ENCODE measurements at regions not wholly inside any gene's neighbourhood (a gene's known extent, or its start where the extent isn't known, plus 50 kb on each side); places are given as distances from the start of the nearest gene placed in this dataset.

DNA sequence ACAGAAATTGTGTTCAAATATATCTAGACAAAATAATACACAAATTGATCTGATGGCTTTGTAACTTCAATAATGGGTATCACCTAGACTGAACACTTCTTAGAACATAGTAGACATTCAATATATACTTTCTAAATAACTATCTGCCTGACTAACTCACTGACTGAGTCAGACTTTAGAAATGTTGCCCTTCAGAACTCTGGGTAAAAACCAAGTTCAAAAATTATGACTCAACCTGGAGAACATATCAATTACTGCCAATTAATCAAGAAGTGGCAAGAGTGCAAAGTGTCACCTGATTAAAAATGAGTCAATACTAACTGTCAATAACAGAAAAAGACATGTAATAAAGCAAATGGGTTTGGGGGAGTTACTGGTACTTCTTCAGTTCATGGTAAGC lies 144.6 kb upstream of the TMCO5A start:
- DNase-seq, result no peak
- Mint-ChIP-seq H3K4me3 (no peak overlapping the region), H3K4me1 (no peaks in the 10 kb centered on the region), H3K27me3 (no peaks in the 10 kb centered on the region), H3K9me3 (no peaks in the 10 kb centered on the region), H3K36me3 (ENCODE audit: low read depth) (no peaks in the 10 kb centered on the region), H3K27ac (no peak overlapping the region)
- intact Hi-C loops (cut with micrococcal nuclease), result no loop called here

DNA sequence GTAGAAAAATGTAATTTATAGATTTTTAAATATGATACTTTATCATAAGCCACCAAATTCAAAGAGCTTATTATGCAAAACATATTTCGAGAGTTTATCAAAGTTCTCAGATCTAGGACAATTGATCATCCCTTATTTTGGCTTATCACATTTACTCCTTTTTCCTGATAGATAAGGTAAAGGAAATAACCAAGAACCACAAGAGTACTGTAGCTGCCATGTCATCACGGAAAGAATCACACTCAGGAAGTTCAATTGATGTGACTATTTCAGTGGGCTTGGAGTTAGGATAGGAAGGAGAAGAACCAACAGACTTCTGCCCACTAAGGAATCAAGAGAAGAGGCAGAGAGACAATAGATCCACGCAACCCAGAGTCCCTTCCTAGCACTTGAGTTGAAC lies 142.7 kb upstream of the TMCO5A start:
- Mint-ChIP-seq H3K27me3 (no peaks in the 10 kb centered on the region), H3K27ac (no peak overlapping the region), H3K4me3 (no peak overlapping the region), H3K9me3 (no peaks in the 10 kb centered on the region), H3K4me1 (no peaks in the 10 kb centered on the region), H3K36me3 (ENCODE audit: low read depth) (no peaks in the 10 kb centered on the region)
- DNase-seq, result no peak
- intact Hi-C loops (cut with micrococcal nuclease), result no loop called here

DNA sequence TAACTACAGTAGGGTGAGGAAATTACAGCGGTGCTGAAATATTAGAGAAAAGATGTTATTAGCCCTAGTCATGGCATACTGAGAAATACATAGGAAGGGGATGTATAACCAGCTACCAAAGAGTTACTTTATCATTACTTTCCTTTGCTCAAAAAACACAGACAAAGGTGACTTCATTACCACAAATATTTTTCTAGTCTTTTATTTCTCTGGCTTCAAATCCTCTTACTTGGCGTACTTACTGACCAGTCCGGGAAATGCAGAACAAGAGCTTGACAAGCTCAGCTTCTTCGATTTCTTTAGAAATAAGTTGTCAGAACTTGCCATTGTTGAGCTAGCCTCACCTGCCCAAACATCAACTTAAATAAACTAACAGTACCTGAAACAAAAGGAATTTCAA lies 142.1 kb upstream of the TMCO5A start:
- no peak for DNase-seq
- Mint-ChIP-seq H3K36me3 (ENCODE audit: low read depth) (no peaks in the 10 kb centered on the region), H3K9me3 (no peaks in the 10 kb centered on the region), H3K27ac (no peak overlapping the region), H3K4me1 (no peaks in the 10 kb centered on the region), H3K27me3 (no peaks in the 10 kb centered on the region), H3K4me3 (no peak overlapping the region)
- intact Hi-C loops (cut with micrococcal nuclease), result no loop called here

DNA sequence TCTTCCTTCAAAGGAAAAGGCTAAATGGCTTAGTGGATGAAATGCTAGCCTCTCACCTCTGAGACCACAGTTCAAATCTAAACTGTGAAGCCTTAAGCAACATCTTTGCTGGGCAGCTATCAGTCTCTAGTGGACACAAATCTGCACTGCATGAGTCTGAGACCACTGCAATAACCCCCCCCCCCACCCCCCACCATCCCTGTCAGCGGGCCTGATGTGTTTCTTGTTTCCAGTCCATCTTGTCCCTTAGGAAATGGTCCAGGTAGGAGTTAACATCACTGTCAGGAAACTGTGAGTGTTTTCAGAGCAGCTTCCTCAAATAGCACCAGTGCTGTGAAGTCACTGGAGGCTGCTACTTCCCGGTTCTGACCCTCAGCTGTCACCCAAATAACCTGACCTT lies 140.6 kb upstream of the TMCO5A start:
- H3K9me3 Mint-ChIP-seq, result no peaks in the 10 kb centered on the region
- H3K4me3 Mint-ChIP-seq, result no peak overlapping the region
- no peak overlapping the region for H3K27ac Mint-ChIP-seq
- no peaks in the 10 kb centered on the region for H3K4me1 Mint-ChIP-seq
- no peaks in the 10 kb centered on the region for H3K27me3 Mint-ChIP-seq
- no peak for DNase-seq
- intact Hi-C loops (cut with micrococcal nuclease), result no loop called here
- no peaks in the 10 kb centered on the region for H3K36me3 Mint-ChIP-seq (ENCODE audit: low read depth)

DNA sequence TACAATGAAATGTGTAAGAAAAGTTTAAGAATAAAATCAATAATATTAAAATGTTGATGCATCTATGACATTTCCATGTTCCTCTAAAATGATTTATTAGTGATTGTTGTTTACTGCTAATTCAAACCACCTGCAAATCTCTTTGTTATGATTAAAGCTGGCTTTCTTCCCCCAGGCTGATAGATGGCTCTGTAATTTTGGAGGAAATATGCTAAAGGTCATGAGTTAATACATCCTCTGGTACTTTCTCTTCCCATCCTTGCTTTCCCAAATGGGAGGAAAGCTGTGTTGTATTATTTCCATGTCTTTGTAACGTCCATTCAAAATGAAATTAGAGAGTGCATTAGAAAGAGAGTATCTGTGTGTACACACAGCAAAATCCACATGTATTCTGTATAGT lies 139.5 kb upstream of the TMCO5A start:
- no peaks in the 10 kb centered on the region for H3K36me3 Mint-ChIP-seq (ENCODE audit: low read depth)
- no peaks in the 10 kb centered on the region for H3K27me3 Mint-ChIP-seq
- intact Hi-C loops (cut with micrococcal nuclease), result no loop called here
- no peak overlapping the region for H3K27ac Mint-ChIP-seq
- H3K9me3 Mint-ChIP-seq, result no peaks in the 10 kb centered on the region
- DNase-seq, result no peak
- no peaks in the 10 kb centered on the region for H3K4me1 Mint-ChIP-seq
- no peak overlapping the region for H3K4me3 Mint-ChIP-seq

DNA sequence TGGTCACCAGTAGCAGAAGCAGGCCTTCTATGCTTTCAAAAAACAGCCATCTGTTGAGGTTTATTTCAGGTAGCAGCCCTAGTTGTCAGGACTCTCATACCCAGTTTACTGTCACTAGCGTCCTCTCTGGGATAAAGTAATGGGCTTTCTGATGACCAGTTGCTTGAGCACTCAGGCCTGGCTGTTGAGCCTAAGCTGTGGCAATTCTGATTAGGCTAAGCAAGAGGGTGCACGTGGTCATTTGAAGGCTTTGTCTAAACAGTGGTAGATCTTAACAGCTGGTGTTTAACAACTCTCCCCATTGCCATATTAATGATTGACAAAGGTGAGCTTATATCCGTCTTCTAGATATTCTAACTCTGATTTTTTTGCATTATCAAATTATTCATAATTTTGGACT lies 132.9 kb upstream of the TMCO5A start:
- Mint-ChIP-seq H3K4me1 (no peaks in the 10 kb centered on the region), H3K27ac (no peak overlapping the region), H3K4me3 (no peak overlapping the region), H3K9me3 (no peaks in the 10 kb centered on the region), H3K36me3 (ENCODE audit: low read depth) (no peaks in the 10 kb centered on the region), H3K27me3 (no peaks in the 10 kb centered on the region)
- DNase-seq, result no peak
- intact Hi-C loops (cut with micrococcal nuclease), result no loop called here

DNA sequence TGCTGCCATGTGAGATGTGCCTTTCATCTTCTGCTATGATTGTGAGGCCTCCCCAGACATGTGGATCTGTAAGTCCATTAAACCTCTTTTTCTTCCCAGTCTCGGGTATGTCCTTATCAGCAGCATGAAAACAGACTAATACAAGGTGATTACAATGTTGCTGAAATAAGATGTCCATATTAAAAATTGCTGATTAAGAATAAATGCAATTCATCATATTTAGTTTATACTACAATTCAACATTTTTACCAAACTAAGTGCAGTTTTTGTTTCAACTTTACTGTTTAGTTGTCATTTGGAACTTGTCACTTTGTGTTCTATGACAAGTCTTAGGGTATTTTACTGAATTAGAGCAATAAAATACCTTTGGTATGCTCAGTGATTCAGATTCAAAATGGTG lies 127.6 kb upstream of the TMCO5A start:
- Mint-ChIP-seq H3K4me1 (no peaks in the 10 kb centered on the region), H3K4me3 (no peak overlapping the region), H3K27ac (no peak overlapping the region), H3K36me3 (ENCODE audit: low read depth) (no peaks in the 10 kb centered on the region), H3K27me3 (no peaks in the 10 kb centered on the region), H3K9me3 (no peaks in the 10 kb centered on the region)
- intact Hi-C loops (cut with micrococcal nuclease), result no loop called here
- no peak for DNase-seq

DNA sequence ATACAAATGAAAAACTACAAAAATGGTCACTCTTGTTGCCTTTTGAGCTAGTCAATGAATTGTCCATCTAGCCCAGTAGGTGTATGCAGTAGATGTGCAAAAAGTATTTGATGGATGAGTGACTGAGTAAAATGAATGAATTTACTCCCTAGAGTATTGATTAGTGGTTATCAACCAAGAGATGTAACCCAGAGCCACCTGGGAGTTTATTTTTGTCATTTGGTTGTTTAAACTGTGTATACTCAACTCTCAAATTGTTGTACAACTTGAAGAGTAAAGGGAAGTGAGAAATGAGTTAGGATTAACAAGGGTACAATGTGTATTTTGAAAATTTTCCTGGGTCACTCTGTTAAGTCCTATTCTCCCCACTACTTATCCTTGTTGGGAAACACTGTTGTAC lies 124.1 kb upstream of the TMCO5A start:
- Mint-ChIP-seq H3K4me1 (no peaks in the 10 kb centered on the region), H3K9me3 (no peaks in the 10 kb centered on the region), H3K4me3 (no peak overlapping the region), H3K36me3 (ENCODE audit: low read depth) (no peaks in the 10 kb centered on the region), H3K27ac (no peak overlapping the region), H3K27me3 (no peaks in the 10 kb centered on the region)
- no peak for DNase-seq
- intact Hi-C loops (cut with micrococcal nuclease), result no loop called here

DNA sequence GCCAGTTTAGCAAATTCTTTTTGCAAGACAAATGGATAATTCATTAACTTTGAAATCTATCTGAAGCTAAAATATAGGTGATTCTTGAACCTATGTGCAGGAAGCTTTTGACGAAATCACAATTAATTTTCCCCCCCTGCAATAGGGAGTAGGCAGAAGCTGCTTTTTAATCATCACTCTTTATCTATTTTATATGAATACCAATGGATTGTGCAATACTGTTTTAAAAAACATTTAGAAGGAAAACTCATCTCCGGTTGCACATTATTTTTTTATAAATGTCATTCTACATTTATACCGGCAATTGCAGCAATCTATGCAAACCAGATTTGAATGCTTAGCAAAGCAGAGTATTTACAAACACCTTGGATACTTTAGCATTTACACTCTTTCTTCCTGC lies 121.1 kb upstream of the TMCO5A start:
- intact Hi-C loops (cut with micrococcal nuclease), result no loop called here

DNA sequence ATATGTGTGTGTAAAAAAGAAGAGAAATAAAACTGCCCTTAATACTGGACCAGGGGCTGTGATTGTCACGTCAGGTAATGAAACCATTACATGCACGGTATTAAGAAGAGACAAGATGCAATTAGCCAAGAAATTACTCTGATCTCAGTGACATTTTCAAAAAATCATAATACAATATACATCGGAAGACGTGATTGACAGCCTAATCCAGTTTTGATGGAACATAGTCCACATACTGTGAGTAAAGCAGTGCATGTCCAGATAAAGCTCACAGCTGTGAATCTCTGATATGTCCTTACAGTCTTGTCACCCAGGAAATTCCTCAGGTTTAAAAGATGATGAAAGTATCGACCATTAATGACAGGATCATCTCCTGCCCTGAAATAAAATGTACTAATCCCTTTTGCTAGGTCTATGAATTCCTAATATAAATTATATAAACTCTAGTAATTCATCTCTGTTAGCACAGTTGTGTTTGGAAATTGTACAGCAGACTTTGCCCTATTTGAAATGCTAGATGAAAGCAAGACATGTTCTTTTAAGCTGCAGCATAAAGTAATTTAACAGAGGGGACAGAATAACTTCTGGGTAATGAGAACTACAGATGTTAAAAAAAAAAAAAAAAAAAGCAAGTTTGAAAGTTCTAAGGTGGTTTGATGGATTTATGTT lies 119.5 kb upstream of the TMCO5A start:
- Mint-ChIP-seq H3K27ac (no peak overlapping the region), H3K27me3 (no peaks in the 10 kb centered on the region), H3K4me3 (no peak overlapping the region), H3K9me3 (no peaks in the 10 kb centered on the region), H3K4me1 (no peaks in the 10 kb centered on the region), H3K36me3 (ENCODE audit: low read depth) (no peaks in the 10 kb centered on the region)
- no peak for DNase-seq
- intact Hi-C loops (cut with micrococcal nuclease), result no loop called here

More for the DNA sequence above, 121.1 kb upstream of the TMCO5A start:
- Mint-ChIP-seq H3K27me3 (no peaks in the 10 kb centered on the region), H3K36me3 (ENCODE audit: low read depth) (no peaks in the 10 kb centered on the region), H3K27ac (no peak overlapping the region), H3K4me1 (no peaks in the 10 kb centered on the region), H3K4me3 (no peak overlapping the region), H3K9me3 (no peaks in the 10 kb centered on the region)
- DNase-seq, result no peak

DNA sequence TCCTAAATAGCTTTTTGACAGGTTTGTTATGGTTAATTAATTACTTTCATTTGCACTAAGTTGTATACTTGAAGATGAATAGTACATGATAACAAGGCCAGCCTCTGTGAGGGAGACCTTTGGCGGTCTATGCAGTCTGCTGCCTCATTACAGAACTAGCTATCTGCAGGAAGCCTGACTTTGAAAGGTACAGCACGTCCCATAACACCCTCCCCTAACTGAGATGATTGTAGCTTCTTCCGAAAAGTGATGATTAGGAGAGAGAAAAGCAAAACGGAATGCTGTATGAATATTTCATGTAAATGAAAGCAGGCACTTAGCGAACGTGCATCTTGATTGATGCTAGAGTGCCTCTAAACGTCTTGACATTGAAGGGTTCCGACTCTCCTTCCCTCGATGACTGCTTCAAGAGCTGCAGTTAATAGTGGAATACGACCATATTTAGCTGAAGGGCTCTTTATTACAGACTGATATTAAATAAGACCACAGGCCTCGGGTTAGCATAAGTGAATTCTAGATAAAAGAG lies 116.2 kb upstream of the TMCO5A start:
- Mint-ChIP-seq H3K36me3 (ENCODE audit: low read depth) (no peaks in the 10 kb centered on the region), H3K4me3 (no peak overlapping the region), H3K4me1 (no peaks in the 10 kb centered on the region), H3K27ac (no peak overlapping the region), H3K27me3 (no peaks in the 10 kb centered on the region), H3K9me3 (no peaks in the 10 kb centered on the region)
- intact Hi-C loops (cut with micrococcal nuclease), result no loop called here
- no peak for DNase-seq

DNA sequence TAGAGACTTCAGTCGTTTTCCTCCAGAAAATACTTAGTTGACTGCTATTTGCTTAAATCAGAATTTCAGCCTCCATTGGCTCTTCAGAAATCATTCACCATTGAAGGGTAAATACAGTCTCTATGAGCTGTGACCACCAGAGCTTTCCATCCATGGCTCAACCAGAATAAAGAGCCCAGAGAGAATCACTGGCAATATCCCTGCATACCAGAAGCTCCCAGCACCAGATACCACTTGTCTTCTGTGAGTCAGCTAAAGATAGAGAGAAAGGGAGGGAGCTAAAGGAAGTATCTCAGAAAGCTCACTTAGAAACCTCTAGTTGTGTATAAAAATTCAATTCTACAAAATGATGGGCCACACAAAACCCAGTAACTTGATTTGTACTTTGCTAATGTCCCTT lies 115.2 kb upstream of the TMCO5A start:
- no peaks in the 10 kb centered on the region for H3K9me3 Mint-ChIP-seq
- no peaks in the 10 kb centered on the region for H3K36me3 Mint-ChIP-seq (ENCODE audit: low read depth)
- H3K4me3 Mint-ChIP-seq, result no peak overlapping the region
- DNase-seq, result no peak
- H3K4me1 Mint-ChIP-seq, result no peaks in the 10 kb centered on the region
- no peaks in the 10 kb centered on the region for H3K27me3 Mint-ChIP-seq
- no peak overlapping the region for H3K27ac Mint-ChIP-seq
- intact Hi-C loops (cut with micrococcal nuclease), result no loop called here

DNA sequence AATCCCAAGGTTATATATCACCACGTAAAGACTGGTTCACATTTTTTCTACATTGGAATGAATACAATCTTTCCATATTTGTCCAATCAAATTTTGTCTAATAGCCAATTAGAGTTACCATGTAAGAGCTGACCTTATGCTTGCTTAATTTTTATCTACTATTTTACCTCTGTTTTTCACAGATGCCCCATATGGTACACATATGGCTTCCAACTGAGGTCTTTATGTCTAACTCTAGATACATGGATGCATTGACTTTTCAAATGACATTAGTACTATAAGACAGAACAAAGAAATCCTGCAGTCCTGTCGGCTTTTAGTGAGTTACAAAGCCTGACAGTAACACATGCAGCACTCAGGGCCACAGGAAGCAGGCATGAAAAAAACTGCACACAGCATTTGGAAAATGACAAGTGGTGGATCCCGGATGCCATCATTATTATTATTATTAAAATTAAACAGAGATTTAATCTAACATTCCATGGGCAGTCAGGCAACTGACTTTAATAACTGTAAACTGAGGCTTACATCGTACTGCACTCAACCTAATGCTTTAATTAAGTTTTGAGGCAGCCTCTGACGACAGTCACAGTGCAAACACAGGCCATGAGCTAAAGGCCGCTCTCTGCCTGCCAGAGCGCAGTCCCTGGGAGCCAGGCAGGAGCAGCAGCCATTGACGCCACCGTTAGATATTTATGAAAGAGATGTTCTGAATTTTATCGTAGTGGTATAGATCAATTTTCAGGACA lies 113.9 kb upstream of the TMCO5A start:
- no peaks in the 10 kb centered on the region for H3K4me1 Mint-ChIP-seq
- no peaks in the 10 kb centered on the region for H3K36me3 Mint-ChIP-seq (ENCODE audit: low read depth)
- no peak overlapping the region for H3K27ac Mint-ChIP-seq
- H3K9me3 Mint-ChIP-seq, result no peaks in the 10 kb centered on the region
- no peak overlapping the region for H3K4me3 Mint-ChIP-seq
- DNase-seq, result no peak
- intact Hi-C loops (cut with micrococcal nuclease), result no loop called here
- H3K27me3 Mint-ChIP-seq, result peaks cover 2% of the 10 kb centered on the region

DNA sequence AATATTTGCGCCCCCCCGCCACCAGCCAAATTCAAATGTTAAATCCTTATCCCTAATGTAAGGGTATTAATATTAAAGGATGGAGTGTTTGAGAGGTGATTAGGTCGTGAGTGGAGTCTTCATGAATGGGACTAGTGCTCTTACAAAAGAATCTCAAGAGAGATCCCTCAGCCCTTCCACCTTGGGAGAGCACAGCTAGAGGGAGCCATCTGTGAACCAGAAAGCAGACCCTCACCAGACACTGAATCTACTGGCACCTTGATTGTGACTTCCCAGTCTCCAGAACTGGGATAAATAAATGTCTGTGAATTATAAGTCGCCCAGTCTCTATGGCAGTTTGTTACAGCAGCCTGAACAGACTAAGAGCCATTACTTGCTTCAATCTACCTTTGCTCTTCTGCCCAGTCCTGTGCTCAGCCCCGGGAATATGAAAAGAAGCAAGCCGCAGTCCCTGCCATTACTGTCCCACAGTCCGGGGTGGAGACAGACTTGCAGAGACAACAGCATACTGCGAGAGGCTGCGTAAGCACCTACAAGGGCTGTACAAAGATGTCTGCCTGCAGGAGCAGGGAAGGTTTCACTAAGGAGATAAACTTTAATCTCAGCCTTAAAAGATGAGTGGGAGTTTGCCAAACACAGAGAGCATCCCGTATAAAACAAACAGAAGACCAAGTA lies 110.7 kb upstream of the TMCO5A start:
- H3K9me3 Mint-ChIP-seq, result no peaks in the 10 kb centered on the region
- H3K4me3 Mint-ChIP-seq, result no peak overlapping the region
- intact Hi-C loops (cut with micrococcal nuclease), result no loop called here
- no peaks in the 10 kb centered on the region for H3K4me1 Mint-ChIP-seq
- no peak for DNase-seq
- no peaks in the 10 kb centered on the region for H3K36me3 Mint-ChIP-seq (ENCODE audit: low read depth)
- no peak overlapping the region for H3K27ac Mint-ChIP-seq
- H3K27me3 Mint-ChIP-seq, result peaks cover 6% of the 10 kb centered on the region

Data from activated CD4-positive, alpha-beta T cell treated with anti-CD3 and anti-CD28 coated beads, Interleukin-2, amount 10 ng/mL, durations not matched to agents 24 days and 14 days (primary cell).